NCI-H526 (cell line): ENCODE measurements at regions not wholly inside any gene's neighbourhood (a gene's known extent, or its start where the extent isn't known, plus 50 kb on each side); places are given as distances from the start of the nearest gene placed in this dataset.
"Not testable (repeated sequence)": the region's sequence is repeated elsewhere in the genome, so short reads cannot be mapped to it uniquely, and the experiment has no call there.

Experiments
- DNase-seq, 2 experiments: peaks; one replicate each; lab custom pipeline; 2025; lab: John Stamatoyannopoulos, UW

GRCh38 chr1:68673771-68674170 is 176.9 kb upstream of the DEPDC1 start:
- DNase-seq, result no peak

GRCh38 chr1:68675336-68675735 is 178.5 kb upstream of the DEPDC1 start:
- no peak for DNase-seq

- no peak for DNase-seq
Observed at GRCh38 chr1:68677684-68678351, 180.9 kb upstream of the DEPDC1 start.

- no peak for DNase-seq
Observed at GRCh38 chr1:68696221-68696620, 199.3 kb upstream of the DEPDC1 start.

GRCh38 chr1:68703921-68704354 is 207.1 kb upstream of the DEPDC1 start:
- DNase-seq, result no peak

- no peak for DNase-seq
Observed at GRCh38 chr1:68704800-68705443, 208.0 kb upstream of the DEPDC1 start.

- DNase-seq, result no peak
Observed at GRCh38 chr1:68705466-68705865, 208.6 kb upstream of the DEPDC1 start.

- no peak for DNase-seq
Observed at GRCh38 chr1:68706639-68707317, 209.9 kb upstream of the DEPDC1 start.

- DNase-seq, result no peak
Observed at GRCh38 chr1:68717330-68717729, 220.4 kb upstream of the DEPDC1 start.

GRCh38 chr1:68720476-68720875 is 223.6 kb upstream of the DEPDC1 start:
- DNase-seq, result no peak

GRCh38 chr1:68723791-68724190 is 226.9 kb upstream of the DEPDC1 start:
- DNase-seq, result no peak

GRCh38 chr1:68725001-68725752 is 228.3 kb upstream of the DEPDC1 start:
- no peak for DNase-seq

- not testable (repeated sequence) for DNase-seq
Observed at GRCh38 chr1:68739486-68739885, 242.6 kb upstream of the DEPDC1 start.

- no peak for DNase-seq
Observed at GRCh38 chr1:68745011-68745410, 248.1 kb upstream of the DEPDC1 start.

GRCh38 chr1:68745451-68745850 is 248.6 kb upstream of the DEPDC1 start:
- no peak for DNase-seq

GRCh38 chr1:68746378-68746777 is 249.5 kb upstream of the DEPDC1 start:
- no peak for DNase-seq

- DNase-seq, result no peak
Observed at GRCh38 chr1:68751723-68752122, 254.8 kb upstream of the DEPDC1 start.

- DNase-seq, result no peak
Observed at GRCh38 chr1:68758666-68759209, 261.9 kb upstream of the DEPDC1 start.

- no peak for DNase-seq
Observed at GRCh38 chr1:68767941-68768340, 271.1 kb upstream of the DEPDC1 start.

- no peak for DNase-seq
Observed at GRCh38 chr1:68770817-68771216, 273.9 kb upstream of the DEPDC1 start.

- DNase-seq, result no peak
Observed at GRCh38 chr1:68777851-68778250, 281.0 kb upstream of the DEPDC1 start.

- DNase-seq, result not testable (repeated sequence)
Observed at GRCh38 chr1:68779841-68780240, 283.0 kb upstream of the DEPDC1 start.
